NCI-H1436 (cell line): ENCODE measurements at regions not wholly inside any gene's neighbourhood (a gene's known extent, or its start where the extent isn't known, plus 50 kb on each side); places are given as distances from the start of the nearest gene placed in this dataset.
"Not testable (repeated sequence)": the region's sequence is repeated elsewhere in the genome, so short reads cannot be mapped to it uniquely, and the experiment has no call there.

Experiments
- DNase-seq: peaks from one replicate; lab custom pipeline; 2025; lab: John Stamatoyannopoulos, UW

- DNase-seq: no peak
Observed at GRCh38 chr2:203585516-203585915, 50.4 kb upstream of the RAPH1 start.

GRCh38 chr2:203586206-203586605, 51.1 kb upstream of the RAPH1 start:
- DNase-seq: no peak

GRCh38 chr2:203586696-203587095, 51.6 kb upstream of the RAPH1 start:
- DNase-seq: no peak

GRCh38 chr2:203590496-203590895, 55.4 kb upstream of the RAPH1 start:
- DNase-seq: no peak

GRCh38 chr2:203591642-203592041, 56.5 kb upstream of the RAPH1 start:
- DNase-seq: no peak

GRCh38 chr2:203592470-203592869, 57.4 kb upstream of the RAPH1 start:
- no peak for DNase-seq

- DNase-seq: no peak
Observed at GRCh38 chr2:203594541-203594940, 59.4 kb upstream of the RAPH1 start.

- no peak for DNase-seq
Observed at GRCh38 chr2:203596183-203596582, 61.1 kb upstream of the RAPH1 start.

- no peak for DNase-seq
Observed at GRCh38 chr2:203599509-203599908, 64.4 kb upstream of the RAPH1 start.

GRCh38 chr2:203600286-203600685, 65.2 kb upstream of the RAPH1 start:
- DNase-seq: no peak

- DNase-seq: no peak
Observed at GRCh38 chr2:203603456-203604389, 68.6 kb upstream of the RAPH1 start.

GRCh38 chr2:203605302-203605701, 70.2 kb upstream of the RAPH1 start:
- DNase-seq: no peak

- no peak for DNase-seq
Observed at GRCh38 chr2:203606051-203606450, 71.0 kb upstream of the RAPH1 start.

GRCh38 chr2:203610558-203610957, 75.5 kb upstream of the RAPH1 start:
- no peak for DNase-seq

GRCh38 chr2:203612246-203612645, 77.1 kb upstream of the RAPH1 start:
- no peak for DNase-seq

- no peak for DNase-seq
Observed at GRCh38 chr2:203619267-203619878, 84.3 kb upstream of the RAPH1 start.

- no peak for DNase-seq
Observed at GRCh38 chr2:203621981-203622515, 84.4 kb upstream of the CD28 start.

GRCh38 chr2:203623096-203623495, 83.3 kb upstream of the CD28 start:
- no peak for DNase-seq

GRCh38 chr2:203623661-203624060, 82.8 kb upstream of the CD28 start:
- DNase-seq: no peak

GRCh38 chr2:203625701-203626100, 80.7 kb upstream of the CD28 start:
- no peak for DNase-seq

- not testable (repeated sequence) for DNase-seq
Observed at GRCh38 chr2:203626247-203626646, 80.2 kb upstream of the CD28 start.

GRCh38 chr2:203626952-203627681, 79.3 kb upstream of the CD28 start:
- DNase-seq: no peak
